ENCODE measurements at regions not wholly inside any gene's neighbourhood (a gene's known extent, or its start where the extent isn't known, plus 50 kb on each side); places are given as distances from the start of the nearest gene placed in this dataset.

GRCh38 chr2:103176294-103176915, 414.6 kb downstream of the TMEM182 start:
- no peak for TF ChIP-seq TAF1 (IDR thresholded peaks at IDR 0.05; ENCODE audit: borderline replicate concordance, insufficient read depth, low read length)
- no peak for TF ChIP-seq SIN3A (IDR thresholded peaks at IDR 0.05; ENCODE audit: borderline replicate concordance, insufficient read depth, low read length)
- no peak for TF ChIP-seq FOXP2 (optimal IDR thresholded peaks at IDR 0.05; ENCODE audit: borderline replicate concordance, extremely low read depth, extremely low read length, insufficient read depth)
- TF ChIP-seq REST (IDR thresholded peaks at IDR 0.05; ENCODE audit: insufficient read depth in 1 of 2, low read depth in 2 of 2, low read length in 2 of 2), result no peak
- no peak for TF ChIP-seq POLR2AphosphoS5 (IDR thresholded peaks at IDR 0.05; ENCODE audit: low read depth, low read length)

GRCh38 chr2:103179798-103180197, 418.0 kb downstream of the TMEM182 start:
- TF ChIP-seq POLR2AphosphoS5 (IDR thresholded peaks at IDR 0.05; ENCODE audit: low read depth, low read length) (no peak), SIN3A (IDR thresholded peaks at IDR 0.05; ENCODE audit: borderline replicate concordance, insufficient read depth, low read length) (no peak), FOXP2 (optimal IDR thresholded peaks at IDR 0.05; ENCODE audit: borderline replicate concordance, extremely low read depth, extremely low read length, insufficient read depth) (no peak), REST (IDR thresholded peaks at IDR 0.05; ENCODE audit: insufficient read depth in 1 of 2, low read depth in 2 of 2, low read length in 2 of 2) (no peak), TAF1 (IDR thresholded peaks at IDR 0.05; ENCODE audit: borderline replicate concordance, insufficient read depth, low read length) (no peak)

- no peak for TF ChIP-seq POLR2AphosphoS5 (IDR thresholded peaks at IDR 0.05; ENCODE audit: low read depth, low read length)
- no peak for TF ChIP-seq FOXP2 (optimal IDR thresholded peaks at IDR 0.05; ENCODE audit: borderline replicate concordance, extremely low read depth, extremely low read length, insufficient read depth)
- no peak for TF ChIP-seq REST (IDR thresholded peaks at IDR 0.05; ENCODE audit: insufficient read depth in 1 of 2, low read depth in 2 of 2, low read length in 2 of 2)
- TF ChIP-seq TAF1 (IDR thresholded peaks at IDR 0.05; ENCODE audit: borderline replicate concordance, insufficient read depth, low read length), result no peak
- no peak for TF ChIP-seq SIN3A (IDR thresholded peaks at IDR 0.05; ENCODE audit: borderline replicate concordance, insufficient read depth, low read length)
Observed at GRCh38 chr2:103183061-103183460, 421.2 kb downstream of the TMEM182 start.

GRCh38 chr2:103196802-103197201, 435.0 kb downstream of the TMEM182 start:
- TF ChIP-seq SIN3A (IDR thresholded peaks at IDR 0.05; ENCODE audit: borderline replicate concordance, insufficient read depth, low read length) (no peak), REST (IDR thresholded peaks at IDR 0.05; ENCODE audit: insufficient read depth in 1 of 2, low read depth in 2 of 2, low read length in 2 of 2) (no peak), POLR2AphosphoS5 (IDR thresholded peaks at IDR 0.05; ENCODE audit: low read depth, low read length) (no peak), TAF1 (IDR thresholded peaks at IDR 0.05; ENCODE audit: borderline replicate concordance, insufficient read depth, low read length) (no peak), FOXP2 (optimal IDR thresholded peaks at IDR 0.05; ENCODE audit: borderline replicate concordance, extremely low read depth, extremely low read length, insufficient read depth) (no peak)
